K562 (cell line): ENCODE measurements at regions not wholly inside any gene's neighbourhood (a gene's known extent, or its start where the extent isn't known, plus 50 kb on each side); places are given as distances from the start of the nearest gene placed in this dataset.

Source experiments
- ATAC-seq: fragments of 200-7000 bp; cut with Tn5 transposase; 3 replicates; pipeline ENCODE4 v1.9.1; 2020; ENCODE audit warnings: moderate library complexity
- BruUV-seq: library from RNA; stranded (reverse); fragments of 400-500 nt; replicated peaks from 2 replicates; lab custom pipeline; 2021; lab: Mats Ljungman, UMichigan
- CTCF ChIA-PET: fragments of 300-600 bp; formaldehyde crosslinking; extraction: SDS; loops from one replicate; lab custom pipeline; 2021; ENCODE audit warnings: low intra/inter-chr PET ratio; lab: Yijun Ruan, JAX
- POLR2A ChIA-PET: fragments of 300-600, 350-650 bp; sonication (Branson Sonifier 250); formaldehyde crosslinking; extraction: SDS; loops from one replicate; lab custom pipeline; 2021; ENCODE audit warnings: antibody characterized with exemption, inconsistent platforms; lab: Yijun Ruan, JAX
- DNase-seq, 4 experiments: peaks; one replicate each; pipeline versions ENCODE4 v3.0.0 to v3.0.0-alpha.2; 2011 to 2018; ENCODE audit warnings: low spot score in 3 of 4, mixed read lengths in 3 of 4; ENCODE audit errors: extremely low read depth in 1 of 4
- FAIRE-seq: peaks from 2 replicates; lab custom pipeline; 2011; peaks lifted over from hg19 to GRCh38; lab: Jason Lieb, UNC
- H2AFZ ChIP-seq: 2 replicates; pipeline ENCODE4 v1.6.0; 2011; ENCODE audit warnings: low read depth, low read length, control low read depth, inconsistent platforms
- H3K27ac ChIP-seq: fragments of 200-600 bp; 3 replicates; pipeline ENCODE4 v1.8.0; 2011; ENCODE audit warnings: low read depth, mild to moderate bottlenecking, control low read depth, inconsistent platforms, low read length, moderate library complexity, mixed read lengths; ENCODE audit errors: extremely low read depth
- H3K27me3 ChIP-seq, 2 experiments: fragments of 300-600 bp in 1 of 2; 2 replicates in 1 of 2; 3 replicates in 1 of 2; pipeline versions ENCODE4 v1.6.0 to v1.8.0; 2011; ENCODE audit warnings: inconsistent platforms in 2 of 2, low read length in 2 of 2, mild to moderate bottlenecking in 1 of 2, mixed read lengths in 1 of 2, moderate library complexity in 1 of 2; ENCODE audit not compliant: control insufficient read depth in 2 of 2, insufficient read depth in 2 of 2
- H3K36me3 ChIP-seq: fragments of 300-600 bp; 3 replicates; pipeline ENCODE4 v1.8.0; 2011; ENCODE audit warnings: mild to moderate bottlenecking, low read length, inconsistent platforms; ENCODE audit not compliant: control insufficient read depth, insufficient read depth
- H3K4me1 ChIP-seq, 2 experiments: fragments of 200-600 bp in 1 of 2; replicated peaks in 1 of 2; 2 replicates in 1 of 2; 3 replicates in 1 of 2; pipeline versions ENCODE4 v1.5.1 to v1.8.0; 2011; ENCODE audit warnings: inconsistent platforms in 2 of 2, low read length in 2 of 2, mild to moderate bottlenecking in 1 of 2, mixed read lengths in 1 of 2, moderate library complexity in 1 of 2; ENCODE audit not compliant: control insufficient read depth in 2 of 2, insufficient read depth in 2 of 2
- H3K4me2 ChIP-seq: 2 replicates; pipeline ENCODE4 v1.6.1; 2011; ENCODE audit warnings: low read length, control low read depth, inconsistent platforms, mixed read lengths; ENCODE audit not compliant: insufficient read depth
- H3K4me3 ChIP-seq: fragments of 200-600 bp; sonication (generic), shearing (Covaris generic); 2 replicates; pipeline ENCODE4 v1.5.1; 2016; ENCODE audit warnings: control low read depth, inconsistent platforms
- H3K79me2 ChIP-seq: fragments of 200-600 bp; 3 replicates; pipeline ENCODE4 v1.8.0; 2011; ENCODE audit warnings: low read length, inconsistent platforms; ENCODE audit not compliant: control insufficient read depth, insufficient read depth
- H3K9ac ChIP-seq, 2 experiments: 2 replicates each; pipeline versions ENCODE4 v1.6.0 to v1.6.1; 2011; ENCODE audit warnings: low read depth in 2 of 2, low read length in 2 of 2, control low read depth in 1 of 2, inconsistent platforms in 1 of 2, mild to moderate bottlenecking in 1 of 2, mixed read lengths in 1 of 2; ENCODE audit not compliant: insufficient read depth in 1 of 2
- H3K9me1 ChIP-seq: one replicate; pipeline ENCODE4 v1.6.0; 2011; ENCODE audit warnings: inconsistent platforms, mild to moderate bottlenecking, low read length, moderate library complexity; ENCODE audit not compliant: control insufficient read depth, insufficient read depth
- H3K9me3 ChIP-seq: replicated peaks from 2 replicates; pipeline ENCODE4 v1.5.1; 2011; ENCODE audit warnings: low read depth, low read length, inconsistent platforms; ENCODE audit not compliant: control insufficient read depth, insufficient read depth
- H4K20me1 ChIP-seq: replicated peaks from 2 replicates; pipeline ENCODE4 v1.6.1; 2011; ENCODE audit warnings: low read length, inconsistent platforms, mixed read lengths; ENCODE audit not compliant: control insufficient read depth, insufficient read depth
- ZNF165 ChIP-seq: fragments of 250-450 bp; sonication (Bioruptor Pico); IDR thresholded peaks from 2 replicates; pipeline ENCODE4 v1.4.0; 2020; ENCODE audit warnings: borderline replicate concordance
- WGBS: fragments of 100-300 bp; shearing (Covaris generic); methylation state at CpG from one replicate; pipeline ENCODE4 v1.1.6; 2016; ENCODE audit warnings: low coverage, mixed read lengths; ENCODE audit not compliant: insufficient coverage; ENCODE audit errors: missing lambda C conversion rate; 5-methylcytosine and 5-hydroxymethylcytosine counted together
- in situ Hi-C: fragments of 300-500 bp; cut with MboI; formaldehyde crosslinking; loops from 4 replicates; pipeline ENCODE4 v1.15.0; 2018; ENCODE audit warnings: inconsistent platforms, mixed read lengths
- intact Hi-C: fragments of 100-400 bp; cut with micrococcal nuclease; formaldehyde crosslinking; loops from 2 replicates; pipeline ENCODE4 v1.14.2; 2022
- TF ChIP-seq, protein P1 (sequence below): fragments of 450-650 bp; formaldehyde crosslinking; IDR thresholded peaks from 2 replicates; pipeline ENCODE4 v1.4.0; 2022; ENCODE audit warnings: missing genetic modification characterization

DNA sequence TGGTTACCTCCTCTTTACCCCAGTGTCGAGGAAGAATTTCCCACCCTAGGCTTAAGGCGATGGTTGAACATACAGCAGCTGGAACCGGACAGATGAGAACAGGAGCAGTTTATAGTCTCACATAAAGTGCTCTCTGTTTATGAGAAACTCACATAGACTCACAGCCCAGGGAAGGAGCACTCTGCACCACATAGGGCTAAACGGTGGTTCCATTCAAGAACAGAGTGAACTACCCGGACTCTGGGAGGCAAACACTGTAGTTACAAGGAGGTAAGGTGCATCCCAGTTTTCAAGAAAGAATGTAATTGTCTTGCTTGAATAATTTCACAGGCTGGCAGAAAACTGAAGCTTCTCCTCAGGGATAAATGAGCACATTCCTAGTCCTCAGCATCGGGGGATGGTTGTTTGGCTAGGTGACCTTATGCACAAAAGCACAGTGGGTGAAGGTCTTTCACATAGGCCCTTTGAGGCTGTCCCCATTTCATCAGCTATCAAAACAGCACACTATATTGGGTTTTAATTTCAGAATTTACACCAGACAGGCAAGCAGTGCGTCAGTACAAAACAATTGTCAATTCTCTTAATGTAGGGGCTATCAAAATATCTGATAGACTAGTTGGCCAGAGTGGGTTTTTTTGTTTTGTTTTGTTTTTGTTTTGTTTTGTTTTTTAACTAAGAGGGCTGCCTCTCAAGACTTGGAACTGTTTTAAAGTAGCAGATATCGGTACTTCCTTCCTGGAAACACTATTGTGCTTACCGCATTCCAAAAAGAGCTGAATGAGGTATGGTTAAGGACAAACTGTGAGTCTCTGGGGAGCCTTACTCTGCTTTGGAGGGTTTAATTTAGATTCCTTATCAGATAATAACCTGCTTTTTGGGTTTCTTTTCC is 918.1 kb upstream of the CDH8 start:
- no peak for DNase-seq
- Histone ChIP-seq H3K9me3 (no peaks in the 10 kb centered on the region; the same call in 1 of the 2 replicates), H3K27ac (no peak overlapping the region), H3K27me3 (no peaks in the 10 kb centered on the region), H3K4me2 (no peak overlapping the region), H3K36me3 (no peaks in the 10 kb centered on the region), H2AFZ (no peak overlapping the region), H3K9ac (no peak overlapping the region), H3K9me1 (no peaks in the 10 kb centered on the region), H3K79me2 (no peaks in the 10 kb centered on the region), H3K4me1 (no peaks in the 10 kb centered on the region), H4K20me1 (no peaks in the 10 kb centered on the region), H3K4me3 (no peak overlapping the region)
- 5% methylated on average over 9 of the region's 9 CpGs for WGBS
- ChIA-PET CTCF (no interaction called here), POLR2A (no interaction called here)
- in situ Hi-C loops: no loop called here
- TF ChIP-seq, protein P1, sequence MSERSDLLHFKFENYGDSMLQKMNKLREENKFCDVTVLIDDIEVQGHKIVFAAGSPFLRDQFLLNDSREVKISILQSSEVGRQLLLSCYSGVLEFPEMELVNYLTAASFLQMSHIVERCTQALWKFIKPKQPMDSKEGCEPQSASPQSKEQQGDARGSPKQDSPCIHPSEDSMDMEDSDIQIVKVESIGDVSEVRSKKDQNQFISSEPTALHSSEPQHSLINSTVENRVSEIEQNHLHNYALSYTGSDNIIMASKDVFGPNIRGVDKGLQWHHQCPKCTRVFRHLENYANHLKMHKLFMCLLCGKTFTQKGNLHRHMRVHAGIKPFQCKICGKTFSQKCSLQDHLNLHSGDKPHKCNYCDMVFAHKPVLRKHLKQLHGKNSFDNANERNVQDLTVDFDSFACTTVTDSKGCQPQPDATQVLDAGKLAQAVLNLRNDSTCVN (CRISPR knock-in tag): no peak
- no TSS peak for BruUV-seq
- intact Hi-C loops: no loop called here
- FAIRE-seq: no peak
- no peak for ATAC-seq

GRCh38 chr16:62950351-62950750 is 914.1 kb upstream of the CDH8 start:
- FAIRE-seq: no peak
- no peak overlapping the region for H3K27ac ChIP-seq
- CTCF ChIA-PET: no interaction called here
- no TSS peak for BruUV-seq
- no peaks in the 10 kb centered on the region; the same call in 1 of the 2 replicates for H3K9me3 ChIP-seq
- TF ChIP-seq ZNF165 (CRISPR knock-in tag): no peak
- H3K9me1 ChIP-seq: no peaks in the 10 kb centered on the region
- DNase-seq: no peak
- H3K4me3 ChIP-seq: no peak overlapping the region
- WGBS: 2% methylated on average over 4 of the region's 4 CpGs
- H3K4me2 ChIP-seq: no peak overlapping the region
- POLR2A ChIA-PET: no interaction called here
- no peak overlapping the region for H3K9ac ChIP-seq
- H3K79me2 ChIP-seq: no peaks in the 10 kb centered on the region
- H4K20me1 ChIP-seq: no peaks in the 10 kb centered on the region
- in situ Hi-C loops: no loop called here
- no peak overlapping the region for H2AFZ ChIP-seq
- no peaks in the 10 kb centered on the region for H3K4me1 ChIP-seq
- no peak for ATAC-seq
- H3K27me3 ChIP-seq: no peaks in the 10 kb centered on the region
- intact Hi-C loops: no loop called here
- H3K36me3 ChIP-seq: no peaks in the 10 kb centered on the region
